ENCODE measurements at regions not wholly inside any gene's neighbourhood (a gene's known extent, or its start where the extent isn't known, plus 50 kb on each side); places are given as distances from the start of the nearest gene placed in this dataset.
"Not testable (repeated sequence)": the region's sequence is repeated elsewhere in the genome, so short reads cannot be mapped to it uniquely, and the experiment has no call there.

- no peak overlapping the region for H3K27ac ChIP-seq
- no peak for DNase-seq (ENCODE audit: low spot score in 2 of 2)
- no peak overlapping the region for H3K4me3 ChIP-seq
- H3K36me3 ChIP-seq = no peaks in the 10 kb centered on the region
- TF ChIP-seq EP300 (IDR thresholded peaks at IDR 0.05) = no peak
- TF ChIP-seq, protein P1, sequence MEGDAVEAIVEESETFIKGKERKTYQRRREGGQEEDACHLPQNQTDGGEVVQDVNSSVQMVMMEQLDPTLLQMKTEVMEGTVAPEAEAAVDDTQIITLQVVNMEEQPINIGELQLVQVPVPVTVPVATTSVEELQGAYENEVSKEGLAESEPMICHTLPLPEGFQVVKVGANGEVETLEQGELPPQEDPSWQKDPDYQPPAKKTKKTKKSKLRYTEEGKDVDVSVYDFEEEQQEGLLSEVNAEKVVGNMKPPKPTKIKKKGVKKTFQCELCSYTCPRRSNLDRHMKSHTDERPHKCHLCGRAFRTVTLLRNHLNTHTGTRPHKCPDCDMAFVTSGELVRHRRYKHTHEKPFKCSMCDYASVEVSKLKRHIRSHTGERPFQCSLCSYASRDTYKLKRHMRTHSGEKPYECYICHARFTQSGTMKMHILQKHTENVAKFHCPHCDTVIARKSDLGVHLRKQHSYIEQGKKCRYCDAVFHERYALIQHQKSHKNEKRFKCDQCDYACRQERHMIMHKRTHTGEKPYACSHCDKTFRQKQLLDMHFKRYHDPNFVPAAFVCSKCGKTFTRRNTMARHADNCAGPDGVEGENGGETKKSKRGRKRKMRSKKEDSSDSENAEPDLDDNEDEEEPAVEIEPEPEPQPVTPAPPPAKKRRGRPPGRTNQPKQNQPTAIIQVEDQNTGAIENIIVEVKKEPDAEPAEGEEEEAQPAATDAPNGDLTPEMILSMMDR (IDR thresholded peaks at IDR 0.05) = no peak
- TF ChIP-seq POLR2A (IDR thresholded peaks at IDR 0.05) = no peak
- TF ChIP-seq POLR2AphosphoS5 (IDR thresholded peaks at IDR 0.05) = no peak
- H3K4me1 ChIP-seq = no peaks in the 10 kb centered on the region
- no peaks in the 10 kb centered on the region for H3K9me3 ChIP-seq
- WGBS = 16% methylated on average over 1 of the region's 1 CpG
- H3K27me3 ChIP-seq = no peaks in the 10 kb centered on the region
These were observed 1484.6 kb downstream of the OLFM4 start for GRCh38 chr13:54513254-54513653.

GRCh38 chr13:54536112-54536511 lies 1507.5 kb downstream of the OLFM4 start:
- H3K27me3 ChIP-seq = no peaks in the 10 kb centered on the region
- no peak for DNase-seq (ENCODE audit: low spot score in 2 of 2)
- no peak for TF ChIP-seq POLR2AphosphoS5 (IDR thresholded peaks at IDR 0.05)
- TF ChIP-seq EP300 (IDR thresholded peaks at IDR 0.05) = no peak
- TF ChIP-seq, protein P1 (IDR thresholded peaks at IDR 0.05) = no peak
- TF ChIP-seq POLR2A (IDR thresholded peaks at IDR 0.05) = no peak
- no peak overlapping the region for H3K4me3 ChIP-seq
- no peaks in the 10 kb centered on the region for H3K4me1 ChIP-seq
- WGBS = 15% methylated on average over 3 of the region's 3 CpGs
- H3K27ac ChIP-seq = no peak overlapping the region
- H3K9me3 ChIP-seq = no peaks in the 10 kb centered on the region
- H3K36me3 ChIP-seq = no peaks in the 10 kb centered on the region

DNA sequence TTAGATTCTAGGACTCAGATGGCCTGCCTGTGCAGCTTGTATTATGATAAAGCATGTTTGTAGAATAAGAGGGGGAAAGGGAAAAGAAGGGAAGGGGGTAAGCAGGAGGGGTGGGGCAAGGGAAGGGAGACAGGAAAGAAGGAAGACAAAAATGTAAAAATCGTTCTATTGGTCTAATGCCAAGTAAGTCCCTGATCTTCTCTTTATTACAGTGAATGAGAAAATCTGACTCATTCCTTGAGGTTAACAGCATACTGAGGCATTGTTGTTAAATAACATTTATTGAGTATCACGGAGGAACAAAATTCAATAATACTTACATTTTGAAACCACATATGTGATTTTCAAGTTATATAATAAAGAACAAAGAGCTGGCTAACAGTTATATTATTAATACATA lies 1534.7 kb downstream of the OLFM4 start:
- Histone ChIP-seq H3K27ac (no peak overlapping the region), H3K9me3 (no peaks in the 10 kb centered on the region)

DNA sequence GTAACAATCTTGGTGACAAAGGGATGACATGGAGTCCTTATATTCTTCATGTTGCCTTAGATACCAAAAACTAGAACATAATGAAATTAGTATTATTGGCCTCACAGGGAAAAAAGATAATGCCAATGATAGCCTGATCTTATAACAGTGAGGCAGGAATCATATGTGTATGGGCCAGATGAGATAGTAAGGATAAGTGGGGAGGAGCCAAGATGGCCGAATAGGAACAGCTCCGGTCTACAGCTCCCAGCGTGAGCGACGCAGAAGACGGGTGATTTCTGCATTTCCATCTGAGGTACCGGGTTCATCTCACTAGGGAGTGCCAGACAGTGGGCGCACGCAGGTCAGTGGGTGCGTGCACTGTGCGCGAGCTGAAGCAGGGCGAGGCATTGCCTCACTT lies 1543.4 kb downstream of the OLFM4 start:
- H3K4me1 ChIP-seq; H3K4me3 ChIP-seq; DNase-seq (ENCODE audit: low spot score in 2 of 2); H3K36me3 ChIP-seq; H3K27me3 ChIP-seq; H3K9me3 ChIP-seq; H3K27ac ChIP-seq: not testable (repeated sequence)
- 96% methylated on average over 7 of the region's 13 CpGs for WGBS

More for the DNA sequence above, 1534.7 kb downstream of the OLFM4 start:
- 43% methylated on average over 2 of the region's 2 CpGs for WGBS
- Histone ChIP-seq H3K36me3 (no peaks in the 10 kb centered on the region), H3K27me3 (no peaks in the 10 kb centered on the region), H3K4me1 (no peaks in the 10 kb centered on the region), H3K4me3 (no peak overlapping the region)
- DNase-seq (ENCODE audit: low spot score in 2 of 2) = no peak
- TF ChIP-seq POLR2AphosphoS5 (IDR thresholded peaks at IDR 0.05) = no peak
- no peak for TF ChIP-seq POLR2A (IDR thresholded peaks at IDR 0.05)
- TF ChIP-seq, protein P1 (IDR thresholded peaks at IDR 0.05) = no peak
- no peak for TF ChIP-seq EP300 (IDR thresholded peaks at IDR 0.05)

- no peak overlapping the region for H3K27ac ChIP-seq
- no peaks in the 10 kb centered on the region for H3K4me1 ChIP-seq
- DNase-seq (ENCODE audit: low spot score in 2 of 2) = no peak
- H3K9me3 ChIP-seq = no peaks in the 10 kb centered on the region
- no peak overlapping the region for H3K4me3 ChIP-seq
- 90% methylated on average over 6 of the region's 6 CpGs for WGBS
- TF ChIP-seq POLR2A (IDR thresholded peaks at IDR 0.05) (no peak), EP300 (IDR thresholded peaks at IDR 0.05) (no peak), POLR2AphosphoS5 (IDR thresholded peaks at IDR 0.05) (no peak)
- TF ChIP-seq, protein P1 (IDR thresholded peaks at IDR 0.05) = no peak
- H3K36me3 ChIP-seq = no peaks in the 10 kb centered on the region
- H3K27me3 ChIP-seq = no peaks in the 10 kb centered on the region
These were observed 1544.6 kb downstream of the OLFM4 start for GRCh38 chr13:54573186-54573585.

GRCh38 chr13:54574791-54575190 lies 1546.2 kb downstream of the OLFM4 start:
- no peak for TF ChIP-seq POLR2A (IDR thresholded peaks at IDR 0.05)
- H3K4me3 ChIP-seq = no peak overlapping the region
- no peaks in the 10 kb centered on the region for H3K4me1 ChIP-seq
- DNase-seq (ENCODE audit: low spot score in 2 of 2) = no peak
- H3K27ac ChIP-seq = no peak overlapping the region
- H3K36me3 ChIP-seq = no peaks in the 10 kb centered on the region
- no peaks in the 10 kb centered on the region for H3K27me3 ChIP-seq
- WGBS = 89% methylated on average over 4 of the region's 4 CpGs
- H3K9me3 ChIP-seq = no peaks in the 10 kb centered on the region

Data from suprapubic skin (tissue), 4 donors.